ENCODE measurements at regions not wholly inside any gene's neighbourhood (a gene's known extent, or its start where the extent isn't known, plus 50 kb on each side); places are given as distances from the start of the nearest gene placed in this dataset.
A peak's percentile ranks its signal among the peaks of the same experiment; 100 is the strongest.

GRCh38 chr11:95690100-95690499 is 99.5 kb downstream of the FAM76B start:
- no peak for DNase-seq

GRCh38 chr11:95688501-95689222 is 100.9 kb downstream of the FAM76B start:
- no peak for DNase-seq

- DNase-seq, result no peak
These were observed 101.6 kb downstream of the FAM76B start for GRCh38 chr11:95688015-95688414.

GRCh38 chr11:95686265-95686664 is 103.3 kb downstream of the FAM76B start:
- DNase-seq, result no peak

- peak; percentile 31 for DNase-seq
These were observed 104.9 kb downstream of the FAM76B start for GRCh38 chr11:95684701-95685100.

GRCh38 chr11:95684170-95684569 is 105.4 kb downstream of the FAM76B start:
- DNase-seq, result no peak

- DNase-seq, result peak; percentile 58
These were observed 107.0 kb downstream of the FAM76B start for GRCh38 chr11:95682552-95682951.

- DNase-seq, result no peak
These were observed 109.2 kb downstream of the FAM76B start for GRCh38 chr11:95680169-95680929.

GRCh38 chr11:95678988-95679387 is 110.6 kb downstream of the FAM76B start:
- no peak for DNase-seq

GRCh38 chr11:95676308-95676707 is 113.3 kb downstream of the FAM76B start:
- DNase-seq, result no peak

GRCh38 chr11:95675585-95675984 is 114.0 kb downstream of the FAM76B start:
- DNase-seq, result no peak

GRCh38 chr11:95674657-95675358 is 114.8 kb downstream of the FAM76B start:
- peak; percentile 74 for DNase-seq

GRCh38 chr11:95671768-95672167 is 117.8 kb downstream of the FAM76B start:
- DNase-seq, result no peak

- DNase-seq, result no peak
These were observed 121.5 kb downstream of the FAM76B start for GRCh38 chr11:95668131-95668530.

- no peak for DNase-seq
These were observed 128.4 kb downstream of the FAM76B start for GRCh38 chr11:95661162-95661561.

GRCh38 chr11:95660038-95660437 is 129.5 kb downstream of the FAM76B start:
- DNase-seq, result no peak

- DNase-seq, result no peak
These were observed 130.5 kb downstream of the FAM76B start for GRCh38 chr11:95659088-95659487.

- DNase-seq, result no peak
These were observed 134.0 kb downstream of the FAM76B start for GRCh38 chr11:95655536-95655935.

- no peak for DNase-seq
These were observed 135.9 kb downstream of the FAM76B start for GRCh38 chr11:95653680-95654079.

- no peak for DNase-seq
These were observed 136.5 kb downstream of the FAM76B start for GRCh38 chr11:95653099-95653498.

GRCh38 chr11:95652002-95652472 is 137.5 kb downstream of the FAM76B start:
- no peak for DNase-seq

GRCh38 chr11:95650276-95650675 is 139.3 kb downstream of the FAM76B start:
- DNase-seq, result no peak

- DNase-seq, result no peak
These were observed 141.7 kb downstream of the FAM76B start for GRCh38 chr11:95647871-95648270.

- no peak for DNase-seq
These were observed 142.2 kb downstream of the FAM76B start for GRCh38 chr11:95647355-95647754.
